ENCODE measurements at regions not wholly inside any gene's neighbourhood (a gene's known extent, or its start where the extent isn't known, plus 50 kb on each side); places are given as distances from the start of the nearest gene placed in this dataset.
"Not testable (repeated sequence)": the region's sequence is repeated elsewhere in the genome, so short reads cannot be mapped to it uniquely, and the experiment has no call there.

DNA sequence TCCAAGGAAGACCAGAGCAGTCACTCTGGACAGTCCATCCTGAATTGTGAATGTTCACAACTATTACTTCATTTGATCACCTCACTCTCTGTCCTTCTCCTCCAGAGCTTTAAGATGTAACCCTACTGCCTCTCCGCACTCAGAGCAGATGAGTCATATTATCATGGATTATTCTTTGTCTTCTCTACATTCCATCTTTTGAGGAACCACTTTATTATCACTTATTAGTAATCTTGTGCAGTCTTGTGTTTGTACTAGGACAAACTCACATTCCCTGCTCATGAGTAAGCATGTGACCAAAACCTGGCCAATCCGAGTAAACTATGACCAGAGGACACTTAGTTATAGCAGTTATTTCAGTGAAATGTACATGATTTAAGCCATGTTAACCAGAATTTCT is 401.5 kb upstream of the ADGRB3 start:
- DNase-seq = no peak

DNA sequence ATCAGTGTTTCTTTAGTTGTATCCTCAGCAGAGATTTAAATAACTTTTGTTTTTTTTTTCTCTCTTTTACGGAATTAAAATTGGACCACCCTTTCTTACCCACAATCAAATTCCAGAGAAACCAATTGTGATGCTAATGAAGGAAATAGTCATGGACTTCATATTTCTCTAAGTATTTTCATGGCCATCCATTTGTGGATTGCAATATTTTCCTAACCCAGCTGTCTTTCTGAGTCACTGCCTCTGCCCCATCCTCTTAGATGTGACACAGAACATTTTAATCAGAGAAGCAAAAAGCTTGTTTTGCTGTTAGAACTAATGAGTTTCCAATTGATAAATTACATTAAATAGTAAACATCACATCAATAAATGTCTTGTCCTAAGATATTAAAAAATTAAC is 405.5 kb upstream of the ADGRB3 start:
- DNase-seq = no peak

DNA sequence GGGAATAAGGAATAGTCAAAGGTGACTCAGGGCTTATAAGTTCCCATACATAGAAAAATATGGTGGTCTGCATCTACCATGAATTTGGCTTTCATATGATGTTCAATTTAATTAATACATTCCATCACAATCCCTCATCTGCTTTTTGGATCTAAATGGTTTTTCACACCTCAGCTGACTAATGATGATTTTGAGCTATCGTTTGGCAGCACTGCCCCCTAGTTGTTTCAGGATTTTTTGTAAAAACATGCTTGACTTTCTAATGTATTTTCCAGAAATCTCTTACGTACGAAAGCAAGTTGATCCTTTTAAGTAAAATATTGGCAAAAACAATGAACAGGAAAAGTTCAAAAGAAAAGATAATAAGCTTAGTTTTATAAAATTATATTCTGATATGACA is 408.6 kb upstream of the ADGRB3 start:
- no peak for DNase-seq

DNA sequence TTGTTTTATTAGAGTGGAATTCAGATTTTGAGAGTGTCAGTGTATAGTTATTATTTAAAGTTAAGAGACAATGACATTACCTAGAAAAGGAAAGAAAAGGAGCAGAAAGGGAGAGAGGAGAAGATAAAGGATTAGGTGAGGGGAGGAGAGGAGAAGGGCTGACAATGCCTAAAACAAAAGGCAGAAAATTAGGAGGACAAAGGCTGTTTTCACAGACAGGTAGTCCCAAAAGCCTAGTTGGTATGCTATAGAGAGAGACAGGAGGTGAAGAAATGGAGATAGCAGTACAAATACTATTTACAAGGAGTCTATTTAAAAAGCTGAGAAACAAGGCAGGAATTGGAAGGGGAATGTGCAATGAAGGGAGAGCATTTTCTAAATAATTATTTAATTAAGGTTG is 409.4 kb upstream of the ADGRB3 start:
- DNase-seq = no peak

DNA sequence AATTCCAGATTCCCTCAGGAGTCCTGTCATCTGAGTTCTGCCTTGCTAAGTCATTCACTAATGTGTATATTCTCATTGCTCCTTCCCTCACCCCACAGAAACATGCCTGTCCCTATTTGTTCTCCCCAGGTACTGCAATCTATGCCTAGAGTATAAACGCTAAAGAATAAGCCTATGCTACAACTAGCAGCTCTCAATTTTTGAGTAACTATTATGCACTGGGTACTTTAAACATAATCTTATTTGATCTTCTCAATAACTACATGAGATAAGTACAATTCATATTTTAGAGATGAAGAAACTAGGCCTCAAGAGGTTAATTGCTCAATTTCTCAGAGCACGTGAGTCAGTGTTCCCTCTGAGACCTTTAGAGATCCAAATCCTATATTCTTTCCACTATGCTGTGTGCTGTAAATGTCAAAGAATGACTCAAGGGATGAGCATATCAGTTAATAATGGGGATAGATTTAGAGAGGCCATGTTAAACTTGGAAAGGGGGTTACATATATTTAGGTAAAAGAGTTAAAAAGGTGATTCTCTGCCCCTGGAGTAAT is 423.8 kb upstream of the ADGRB3 start:
- DNase-seq = no peak

DNA sequence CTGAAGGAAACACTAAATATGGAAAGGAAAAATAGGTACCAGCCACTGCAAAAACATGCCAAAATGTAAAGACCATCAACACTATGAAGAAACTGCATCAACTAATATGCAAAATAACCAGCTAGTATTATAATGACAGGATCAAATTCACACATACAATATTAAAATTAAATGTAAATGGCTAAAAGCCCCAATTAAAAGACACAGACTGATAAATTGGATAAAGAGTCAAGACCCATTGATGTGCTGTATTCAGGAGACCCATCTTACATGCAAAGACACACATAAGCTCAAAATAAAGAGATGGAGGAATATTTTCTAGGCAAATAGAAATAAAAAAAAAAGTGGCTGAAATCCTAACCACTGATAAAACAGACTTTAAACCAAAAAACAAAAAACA is 427.5 kb upstream of the ADGRB3 start:
- DNase-seq = not testable (repeated sequence)

DNA sequence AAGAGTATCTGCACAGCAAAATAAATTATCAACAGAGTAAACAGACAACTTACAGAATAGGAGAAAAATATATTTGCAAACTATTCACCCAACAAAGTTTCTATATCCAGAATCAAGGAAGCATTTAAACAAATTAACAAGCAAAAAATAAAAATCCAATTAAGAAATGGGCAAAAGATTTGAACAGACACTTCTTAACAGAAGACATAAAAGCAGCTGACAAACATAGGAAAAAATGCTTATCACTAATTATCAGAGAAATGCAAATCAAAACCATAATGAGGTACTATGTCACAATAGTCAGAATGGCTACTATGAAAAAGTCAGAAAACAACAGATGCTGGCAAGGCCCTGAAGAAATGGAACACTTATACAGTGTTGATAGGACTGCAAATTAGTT is 434.2 kb upstream of the ADGRB3 start:
- DNase-seq = no peak

DNA sequence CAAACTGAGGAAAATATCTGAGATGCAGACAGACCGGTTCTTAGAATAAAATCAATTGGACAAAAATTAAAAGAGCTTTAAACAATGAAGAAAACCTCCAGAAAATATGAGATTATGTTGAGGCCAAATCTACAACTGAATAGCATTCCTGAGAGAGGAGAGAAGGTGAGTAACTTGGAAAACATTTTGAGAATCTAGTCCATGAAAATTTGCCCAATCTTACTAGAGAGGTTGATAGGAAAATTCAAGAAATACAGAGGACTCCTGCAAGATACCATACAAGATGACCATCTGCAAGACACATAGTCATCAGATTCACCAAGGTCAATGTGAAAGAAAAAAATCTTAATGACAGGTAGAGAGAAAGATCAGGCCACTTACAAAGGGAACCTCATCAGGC is 437.7 kb upstream of the ADGRB3 start:
- no peak for DNase-seq

DNA sequence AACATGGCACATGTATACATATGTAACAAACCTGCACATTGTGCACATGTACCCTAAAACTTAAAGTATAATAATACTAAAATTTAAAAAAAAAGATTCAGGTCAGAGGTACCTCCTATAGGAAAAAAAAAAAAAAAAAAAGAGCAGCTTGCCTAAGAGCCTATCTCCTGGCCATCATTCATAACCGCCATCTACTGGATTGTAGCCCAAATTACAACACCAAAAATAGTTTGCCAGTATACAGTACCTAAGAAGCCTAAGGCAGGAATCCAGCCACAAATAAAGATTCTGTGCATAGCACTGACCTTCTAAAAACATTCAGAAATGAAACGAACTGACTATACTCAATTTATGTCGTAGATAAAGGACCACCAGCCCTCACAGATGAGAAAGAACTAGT is 438.4 kb upstream of the ADGRB3 start:
- DNase-seq = no peak

DNA sequence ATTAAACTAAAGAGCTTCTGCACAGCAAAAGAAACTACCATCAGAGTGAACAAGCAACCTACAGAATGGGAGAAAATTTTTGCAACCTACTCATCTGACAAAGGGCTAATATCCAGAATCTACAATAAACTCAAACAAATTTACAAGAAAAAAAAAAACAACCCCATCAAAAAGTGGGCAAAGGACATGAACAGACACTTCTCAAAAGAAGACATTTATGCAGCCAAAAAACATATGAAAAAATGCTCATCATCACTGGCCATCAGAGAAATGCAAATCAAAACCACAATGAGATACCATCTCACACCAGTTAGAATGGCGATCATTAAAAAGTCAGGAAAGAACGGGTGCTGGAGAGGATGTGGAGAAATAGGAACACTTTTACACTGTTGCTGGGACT is 439.3 kb upstream of the ADGRB3 start:
- not testable (repeated sequence) for DNase-seq

DNA sequence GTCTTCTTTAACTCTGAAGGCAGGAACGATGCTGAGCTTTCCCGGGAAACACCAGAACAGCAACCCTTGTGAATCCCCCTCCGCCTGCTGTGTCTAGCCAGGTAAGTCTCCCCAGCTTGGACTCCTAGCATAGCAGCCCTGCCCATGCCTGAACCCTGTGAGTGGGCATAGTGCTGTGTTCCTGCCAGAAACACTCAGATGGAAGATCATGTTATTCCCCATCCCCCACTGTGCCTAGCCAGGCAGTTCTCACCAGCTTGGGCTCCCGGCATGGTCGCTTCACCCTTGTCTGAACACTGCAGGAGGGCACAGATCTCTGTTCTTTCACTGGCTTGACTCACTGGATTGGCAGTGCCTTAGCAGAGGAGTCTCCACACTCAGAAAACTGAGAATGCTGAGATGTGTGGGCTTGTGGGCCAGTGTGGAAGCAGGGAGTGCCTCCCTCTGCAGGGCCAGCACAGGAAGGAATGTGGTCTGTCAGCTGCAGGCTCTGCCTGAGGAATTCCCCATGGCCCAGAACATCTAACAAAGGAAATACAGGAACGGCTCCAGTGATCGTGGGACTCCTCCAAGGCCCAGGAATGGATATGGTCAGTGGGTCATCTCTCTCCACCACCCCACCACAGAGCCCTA is 440.1 kb upstream of the ADGRB3 start:
- no peak for DNase-seq

DNA sequence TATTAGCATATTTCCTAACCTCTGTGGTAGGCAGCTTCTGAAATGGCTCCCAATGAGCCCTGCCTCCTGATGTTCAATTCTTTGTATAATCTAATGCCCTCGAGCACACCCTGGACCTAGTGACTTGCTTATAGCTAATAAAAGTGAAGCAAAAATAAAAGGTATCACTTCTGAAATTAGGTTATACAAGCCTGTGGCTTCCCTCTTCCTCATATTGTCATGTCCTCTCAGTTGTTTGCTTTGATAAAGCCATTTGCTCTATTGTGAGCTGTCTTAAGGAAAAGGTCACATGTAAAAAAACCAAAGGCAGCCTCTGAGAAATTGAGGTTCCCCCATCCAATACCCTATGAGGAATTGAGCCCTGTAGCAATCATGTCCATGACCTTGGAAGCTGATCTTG is 442.1 kb upstream of the ADGRB3 start:
- no peak for DNase-seq

DNA sequence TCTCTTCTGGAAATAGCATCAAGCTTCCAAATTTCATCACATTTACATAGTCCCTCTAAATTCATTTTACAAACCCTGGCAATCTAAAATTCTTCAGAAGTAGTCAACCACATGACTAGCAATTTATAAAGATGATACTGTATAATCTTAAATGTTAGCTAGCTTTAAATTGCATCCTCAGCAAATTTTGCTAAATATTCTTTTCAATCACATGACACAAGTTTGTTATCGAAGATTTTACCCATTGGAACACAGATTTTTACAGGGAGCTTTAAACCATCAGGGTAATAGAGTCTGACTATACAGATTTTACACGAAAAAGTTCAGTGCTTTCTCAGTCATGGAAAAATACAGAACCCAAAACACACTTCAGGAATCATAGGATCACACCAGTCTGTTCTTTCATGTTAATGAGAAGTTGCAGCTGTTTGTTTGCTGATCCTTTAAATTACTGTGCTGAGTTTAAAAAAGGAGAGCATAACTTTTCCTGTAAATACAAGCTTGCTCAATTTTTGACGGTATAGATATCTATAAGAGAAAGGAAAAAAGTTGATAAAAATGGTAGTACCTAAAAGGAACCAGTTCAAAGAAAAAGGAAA is 445.8 kb upstream of the ADGRB3 start:
- no peak for DNase-seq

DNA sequence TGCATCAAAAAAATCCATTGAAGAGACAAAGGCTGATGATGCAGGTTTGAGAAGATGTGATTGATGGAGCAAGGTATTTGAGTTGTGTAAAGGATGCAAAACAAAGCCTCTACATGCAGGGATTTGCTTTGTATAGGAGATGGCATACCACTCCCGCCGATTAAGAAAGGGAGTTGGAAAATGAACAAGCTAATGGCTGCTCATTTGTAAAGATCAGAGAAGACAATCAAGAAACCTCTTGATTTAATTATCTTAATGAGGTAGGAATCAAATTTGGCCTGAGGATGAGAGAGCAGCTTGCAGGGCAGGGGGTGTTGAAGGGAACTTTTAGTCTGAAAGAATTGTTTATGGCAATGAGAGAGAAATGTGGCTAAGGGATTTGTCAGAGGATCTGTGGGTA is 448.2 kb upstream of the ADGRB3 start:
- DNase-seq = no peak

DNA sequence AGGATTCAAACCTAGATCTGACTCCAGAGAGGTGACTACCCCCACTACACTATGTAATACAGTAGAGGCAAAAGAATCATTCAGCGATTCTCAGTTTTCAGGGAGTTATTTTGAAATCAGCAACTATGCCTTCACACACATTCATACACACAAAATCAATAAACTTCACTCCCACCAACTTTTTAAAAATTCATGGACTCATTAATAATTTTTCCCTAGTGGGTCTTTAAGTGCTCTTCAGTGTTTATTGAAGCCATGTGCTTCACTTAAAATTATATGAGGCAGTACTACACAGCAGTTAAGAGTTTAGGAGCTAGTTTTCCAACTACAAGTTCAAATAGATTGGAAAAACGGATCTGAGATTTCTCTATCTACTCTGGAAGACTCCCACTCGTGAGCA is 452.7 kb upstream of the ADGRB3 start:
- DNase-seq = no peak

DNA sequence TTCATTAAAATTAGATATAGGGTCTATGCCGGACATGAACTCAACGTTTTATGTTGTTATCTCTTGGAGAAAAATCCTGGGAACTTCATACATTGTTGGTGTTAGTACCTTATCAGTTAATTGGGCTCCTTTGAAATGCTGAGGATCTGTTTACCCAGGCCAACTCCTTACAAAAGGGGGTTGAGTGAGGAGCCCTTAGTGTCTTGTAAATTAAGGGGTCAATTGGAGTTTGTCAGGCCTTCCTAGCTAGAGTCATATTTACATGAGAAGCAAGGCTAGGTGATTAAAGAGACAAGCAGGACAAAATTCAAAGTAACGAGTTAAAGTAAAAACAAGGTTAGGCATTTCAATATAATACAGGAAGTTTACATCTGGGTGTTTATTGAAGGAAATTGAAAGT is 454.1 kb upstream of the ADGRB3 start:
- not testable (repeated sequence) for DNase-seq

DNA sequence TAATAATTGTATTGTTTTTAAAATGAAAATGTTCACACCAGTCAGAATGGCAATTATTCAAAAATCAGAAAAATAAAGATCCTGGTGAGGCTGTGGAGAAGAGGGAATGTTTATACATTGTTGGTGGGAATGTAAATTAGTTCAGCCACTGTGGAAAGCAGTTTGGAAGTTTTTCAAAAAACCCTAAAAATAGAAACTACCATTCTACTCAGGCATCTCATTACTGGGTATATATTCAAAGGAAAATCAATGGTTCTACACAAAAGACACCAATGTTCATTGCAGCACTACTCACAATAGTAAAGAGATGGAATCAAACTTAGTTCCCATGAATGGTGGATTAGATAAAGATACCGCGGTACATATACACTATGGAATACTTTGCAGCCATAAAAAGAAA is 461.5 kb upstream of the ADGRB3 start:
- no peak for DNase-seq

DNA sequence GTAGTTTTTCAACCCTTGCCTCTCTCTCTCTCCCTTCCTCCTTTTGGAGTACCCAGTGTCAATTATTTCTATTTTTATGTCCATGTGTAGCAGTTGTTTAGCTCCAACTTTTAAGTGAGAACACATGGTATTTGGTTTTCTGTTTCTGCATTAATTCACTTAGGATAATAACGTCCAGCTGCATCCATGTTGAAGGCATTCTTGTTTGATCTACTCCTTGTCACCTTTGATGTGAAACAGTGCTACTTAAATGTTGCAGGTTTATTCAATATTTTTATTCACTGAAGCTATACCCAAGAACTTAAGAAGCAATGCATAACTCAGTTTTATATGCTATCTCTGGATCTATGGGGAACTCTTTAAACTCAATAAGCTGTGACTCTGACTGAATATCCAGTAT is 465.2 kb upstream of the ADGRB3 start:
- DNase-seq = no peak

DNA sequence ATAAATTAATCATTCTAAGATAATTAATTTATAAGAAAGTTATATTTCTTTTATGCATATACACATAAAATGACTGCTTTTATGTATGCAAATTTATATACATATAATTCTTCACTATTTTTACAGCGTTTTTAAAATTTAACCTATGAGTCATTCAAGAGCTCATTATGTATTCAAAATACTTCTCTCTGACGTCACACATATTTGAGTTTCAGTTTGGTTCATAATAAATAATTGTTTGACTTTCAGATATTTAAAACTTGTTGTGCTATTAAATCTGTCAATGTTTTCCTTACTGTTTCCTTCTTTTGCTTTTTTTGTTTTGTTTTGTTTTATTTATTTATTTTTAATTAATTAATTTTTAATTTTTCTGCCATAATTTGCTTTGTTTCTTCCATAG is 467.5 kb upstream of the ADGRB3 start:
- DNase-seq = no peak

DNA sequence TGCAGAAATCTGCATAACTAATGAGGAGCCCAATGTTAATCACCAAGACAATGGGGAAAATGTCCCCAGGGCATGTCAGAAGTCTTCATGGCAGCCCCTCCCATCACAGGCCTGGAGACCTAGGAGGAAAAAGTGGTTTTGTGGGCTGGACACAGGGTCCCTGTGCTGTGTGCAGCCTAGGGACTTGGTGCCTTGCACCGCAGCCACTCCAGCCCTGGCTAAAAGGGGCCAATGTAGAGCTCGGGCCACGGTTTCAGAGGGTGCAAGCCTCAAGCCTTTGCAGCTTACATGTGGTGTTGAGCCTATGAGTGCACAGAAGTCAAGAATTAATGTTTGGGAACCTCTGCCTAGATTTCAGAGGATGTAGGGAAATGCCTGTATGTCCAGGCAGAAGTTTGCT is 474.3 kb upstream of the ADGRB3 start:
- DNase-seq = not testable (repeated sequence)

DNA sequence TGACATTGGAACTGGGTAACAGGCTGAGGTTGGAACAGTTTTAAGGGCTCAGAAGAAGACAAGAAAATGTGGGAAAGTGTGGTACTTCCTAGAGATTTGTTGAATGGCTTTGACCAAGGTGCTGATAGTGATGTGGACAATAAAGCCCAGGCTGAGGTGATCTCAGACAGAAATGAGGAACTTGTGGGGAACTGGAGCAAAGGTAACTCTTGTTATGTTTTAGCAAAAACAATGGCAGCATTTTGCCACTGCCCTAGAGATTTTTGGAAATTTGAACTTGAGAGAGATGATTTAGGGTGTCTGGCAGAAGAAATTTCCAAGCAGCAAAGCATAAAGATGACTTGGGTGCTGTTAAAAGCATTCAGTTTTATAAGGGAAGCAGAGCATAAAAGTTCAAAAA is 474.7 kb upstream of the ADGRB3 start:
- no peak for DNase-seq

DNA sequence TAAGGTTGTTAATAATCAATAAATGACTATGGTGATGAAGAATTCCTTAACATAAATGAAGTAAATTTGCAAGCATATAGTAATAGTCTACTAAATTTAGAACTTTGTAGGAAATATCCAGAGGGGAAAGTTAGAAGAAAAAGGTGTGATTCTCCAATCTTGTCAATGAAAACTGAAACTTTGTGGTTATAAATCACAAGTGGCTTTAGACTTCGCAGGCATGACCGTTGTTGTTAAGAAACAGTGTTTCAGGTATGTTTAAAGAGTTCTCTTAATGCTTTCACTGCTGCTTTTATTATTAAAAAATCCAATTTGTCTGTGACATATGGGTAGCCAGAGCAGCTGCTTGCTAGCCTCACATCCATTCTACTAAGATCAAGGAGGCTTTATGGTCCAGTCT is 475.6 kb upstream of the ADGRB3 start:
- no peak for DNase-seq

DNA sequence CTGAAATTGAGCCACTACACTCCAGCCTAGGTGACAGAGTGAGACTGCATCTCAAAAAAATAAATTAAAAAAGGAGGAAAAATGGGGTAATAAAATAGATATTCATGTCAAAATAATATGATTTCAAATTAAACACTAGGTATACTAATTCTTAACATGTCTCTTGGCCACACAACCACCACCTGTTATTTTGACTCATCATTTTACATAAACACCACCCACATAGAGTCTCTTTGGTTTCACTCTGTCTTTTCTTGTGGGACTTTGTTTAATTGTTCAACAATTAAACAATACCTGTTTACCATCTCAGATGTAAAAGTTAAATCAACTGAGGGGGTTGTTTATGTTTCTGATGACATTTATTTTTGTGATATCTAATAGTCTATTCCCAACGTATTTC is 476.8 kb upstream of the ADGRB3 start:
- DNase-seq = no peak

DNA sequence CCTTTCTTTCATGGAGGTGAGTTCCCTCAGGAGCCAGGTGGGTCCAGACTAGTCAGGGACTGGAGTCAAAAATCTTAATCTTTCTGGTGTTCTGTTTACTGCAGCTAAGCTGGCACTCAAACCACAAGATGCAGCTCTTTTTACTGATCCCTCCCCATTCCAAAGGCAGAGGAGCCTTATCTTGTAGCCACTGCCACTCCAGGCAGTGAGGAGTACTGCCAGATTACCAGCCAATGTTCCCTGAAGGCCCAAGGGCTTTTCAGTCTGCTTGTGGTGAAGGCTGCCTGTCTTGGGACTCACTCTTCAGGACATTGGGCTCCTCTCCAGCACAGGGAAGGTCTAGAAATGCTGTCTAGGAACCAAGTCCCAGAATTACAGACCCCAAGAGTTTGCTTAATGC is 490.4 kb upstream of the ADGRB3 start:
- no peak for DNase-seq

DNA sequence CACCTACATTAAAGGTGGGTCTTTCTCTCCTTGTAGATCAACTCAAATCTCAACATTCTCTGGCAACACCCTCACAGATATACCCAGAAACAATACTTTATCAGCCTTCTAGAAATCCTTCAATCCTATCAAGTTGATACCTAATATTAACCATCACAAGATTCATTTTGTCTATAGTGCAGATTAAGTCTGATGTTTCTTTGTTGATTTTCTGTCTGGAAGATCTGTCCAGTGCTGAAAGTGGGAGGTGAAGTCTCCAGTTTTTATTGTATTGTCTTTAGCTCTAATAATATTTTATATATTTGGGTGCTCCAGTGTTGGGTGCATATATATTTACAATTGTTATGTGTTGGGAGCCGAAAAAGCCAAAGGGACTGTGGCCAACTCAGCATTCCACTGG is 493.9 kb upstream of the ADGRB3 start:
- no peak for DNase-seq

Measured in GF-D8 (cell line).